Prostate gland (tissue), 2 donors: ENCODE measurements at regions not wholly inside any gene's neighbourhood (a gene's known extent, or its start where the extent isn't known, plus 50 kb on each side); places are given as distances from the start of the nearest gene placed in this dataset.
A peak's percentile ranks its signal among the peaks of the same experiment; 100 is the strongest.

ENCODE experiments used
- DNase-seq: peaks from one replicate; pipeline ENCODE4 v3.0.0-alpha.2; 2019; ENCODE audit warnings: low spot score
- H3K27ac ChIP-seq, 2 donors: fragments of 200-600 bp; sonication (generic); 2 replicates each; pipeline ENCODE4 v1.5.1; 2017 to 2019
- H3K27me3 ChIP-seq: fragments of 200-600 bp; sonication (generic); replicated peaks from 2 replicates; pipeline ENCODE4 v1.5.1; 2019; ENCODE audit not compliant: insufficient read depth
- H3K36me3 ChIP-seq, 2 donors: fragments of 200-600 bp; sonication (generic); 1 replicate in 1 of 2; 2 replicates in 1 of 2; pipeline versions ENCODE4 v1.5.1 to v1.8.1; 2017 to 2019
- H3K4me1 ChIP-seq: fragments of 200-600 bp; sonication (generic); replicated peaks from 2 replicates; pipeline ENCODE4 v1.5.1; 2019
- H3K4me3 ChIP-seq, 2 donors: fragments of 200-600 bp; sonication (generic); 2 replicates each; pipeline ENCODE4 v1.5.1; 2017 to 2019
- H3K9me3 ChIP-seq: fragments of 200-600 bp; sonication (generic); 2 replicates; pipeline ENCODE4 v1.5.1; 2017
- CTCF ChIP-seq, 4 experiments: fragments of 200-600 bp in 2 of 4; fragments of 450-650 bp in 2 of 4; sonication (generic) in 2 of 4; IDR thresholded peaks; 1 replicate in 3 of 4; 2 replicates in 1 of 4; pipeline ENCODE4 v1.5.1; 2016 to 2019; ENCODE audit warnings: antibody characterized with exemption in 4 of 4, mild to moderate bottlenecking in 2 of 4, moderate library complexity in 2 of 4
- POLR2A ChIP-seq: fragments of 450-650 bp; IDR thresholded peaks from one replicate; pipeline ENCODE4 v1.6.1; 2016; ENCODE audit warnings: antibody characterized with exemption, mild to moderate bottlenecking
- POLR2AphosphoS5 ChIP-seq: sonication (generic); formaldehyde crosslinking; IDR thresholded peaks from one replicate; pipeline ENCODE4 v1.6.1; 2017; ENCODE audit warnings: antibody characterized with exemption
- WGBS: methylation state at CpG from one replicate; pipeline ENCODE4 v1.1.5; 2018; 5-methylcytosine and 5-hydroxymethylcytosine counted together
- intact Hi-C: fragments of 100-400 bp; cut with DNase I; formaldehyde crosslinking; loops from one replicate; pipeline ENCODE4 v1.14.2; 2022

- no peak for TF ChIP-seq POLR2A
- no peak for TF ChIP-seq POLR2AphosphoS5
- TF ChIP-seq CTCF (IDR thresholded peaks at IDR 0.05) = no peak
- no peaks in the 10 kb centered on the region for H3K36me3 ChIP-seq
- 78% methylated on average over 8 of the region's 8 CpGs for WGBS
- H3K9me3 ChIP-seq = no peaks in the 10 kb centered on the region
- DNase-seq = no peak
- H3K27ac ChIP-seq = no peak overlapping the region
- H3K4me3 ChIP-seq = no peak overlapping the region
- intact Hi-C loops = no loop called here
- H3K4me1 ChIP-seq = no peaks in the 10 kb centered on the region
- H3K27me3 ChIP-seq = no peaks in the 10 kb centered on the region
Observed at GRCh38 chr2:145028101-145028920, 508.4 kb upstream of the ZEB2 start.

GRCh38 chr2:145026456-145027455, 506.8 kb upstream of the ZEB2 start:
- 51% methylated on average over 13 of the region's 13 CpGs for WGBS
- Histone ChIP-seq H3K36me3 (no peaks in the 10 kb centered on the region), H3K9me3 (no peaks in the 10 kb centered on the region), H3K4me3 (no peak overlapping the region), H3K27me3 (no peaks in the 10 kb centered on the region), H3K27ac (peak overlapping the region in 1 of 2 donors; percentile 60), H3K4me1 (no peaks in the 10 kb centered on the region)
- peak; percentile 69 for DNase-seq
- intact Hi-C loops = no loop called here
- TF ChIP-seq CTCF (IDR thresholded peaks at IDR 0.05) = no peak
- TF ChIP-seq POLR2A = no peak
- peak; percentile 88 for TF ChIP-seq POLR2AphosphoS5

GRCh38 chr2:145025382-145025781, 505.5 kb upstream of the ZEB2 start:
- no peak for DNase-seq
- Histone ChIP-seq H3K36me3 (no peaks in the 10 kb centered on the region), H3K4me1 (no peaks in the 10 kb centered on the region), H3K27ac (no peak overlapping the region), H3K4me3 (no peak overlapping the region), H3K9me3 (no peaks in the 10 kb centered on the region), H3K27me3 (no peaks in the 10 kb centered on the region)
- intact Hi-C loops = no loop called here
- WGBS = 91% methylated on average over 1 of the region's 1 CpG
- no peak for TF ChIP-seq POLR2AphosphoS5
- no peak for TF ChIP-seq CTCF (IDR thresholded peaks at IDR 0.05)
- no peak for TF ChIP-seq POLR2A

GRCh38 chr2:145023334-145023934, 503.5 kb upstream of the ZEB2 start:
- 48% methylated on average over 3 of the region's 3 CpGs for WGBS
- no peak overlapping the region for H3K27ac ChIP-seq
- no peak overlapping the region for H3K4me3 ChIP-seq
- H3K9me3 ChIP-seq = no peaks in the 10 kb centered on the region
- no peak for TF ChIP-seq CTCF (IDR thresholded peaks at IDR 0.05)
- no peak for TF ChIP-seq POLR2AphosphoS5
- TF ChIP-seq POLR2A = no peak
- H3K36me3 ChIP-seq = no peaks in the 10 kb centered on the region
- H3K27me3 ChIP-seq = no peaks in the 10 kb centered on the region
- H3K4me1 ChIP-seq = no peaks in the 10 kb centered on the region
- intact Hi-C loops = no loop called here
- no peak for DNase-seq
